Activated CD4-positive, alpha-beta T cell treated with anti-CD3 and anti-CD28 coated beads, Interleukin-2, amount 10 ng/mL, durations not matched to agents 7 days and 5 days (primary cell): ENCODE measurements at regions not wholly inside any gene's neighbourhood (a gene's known extent, or its start where the extent isn't known, plus 50 kb on each side); places are given as distances from the start of the nearest gene placed in this dataset.

Source experiments
- CTCF ChIA-PET: fragments of 350-600 bp; sonication (Branson Sonifier 250); formaldehyde crosslinking; loops from one replicate; lab custom pipeline; 2021; ENCODE audit warnings: antibody characterized with exemption; lab: Charles Lee
- POLR2A ChIA-PET: fragments of 350-600 bp; sonication (Branson Sonifier 250); formaldehyde crosslinking; loops from one replicate; lab custom pipeline; 2021; ENCODE audit warnings: antibody characterized with exemption; lab: Charles Lee
- DNase-seq: peaks from one replicate; pipeline ENCODE4 v3.0.0-alpha.2; 2020
- H3K27ac Mint-ChIP-seq: one replicate; pipeline ENCODE4 v1.8.0; 2021; ENCODE audit warnings: mild to moderate bottlenecking, moderate library complexity, mixed read lengths
- H3K27me3 Mint-ChIP-seq: one replicate; pipeline ENCODE4 v1.8.0; 2021; ENCODE audit warnings: mixed read lengths
- H3K36me3 Mint-ChIP-seq: one replicate; pipeline ENCODE4 v1.8.0; 2021; ENCODE audit warnings: low read depth, mixed read lengths
- H3K4me1 Mint-ChIP-seq: one replicate; pipeline ENCODE4 v1.8.0; 2021; ENCODE audit warnings: mixed read lengths
- H3K4me3 Mint-ChIP-seq: one replicate; pipeline ENCODE4 v1.8.0; 2021; ENCODE audit warnings: mild to moderate bottlenecking, moderate library complexity, mixed read lengths
- H3K9me3 Mint-ChIP-seq: one replicate; pipeline ENCODE4 v1.8.0; 2021; ENCODE audit warnings: mixed read lengths

DNA sequence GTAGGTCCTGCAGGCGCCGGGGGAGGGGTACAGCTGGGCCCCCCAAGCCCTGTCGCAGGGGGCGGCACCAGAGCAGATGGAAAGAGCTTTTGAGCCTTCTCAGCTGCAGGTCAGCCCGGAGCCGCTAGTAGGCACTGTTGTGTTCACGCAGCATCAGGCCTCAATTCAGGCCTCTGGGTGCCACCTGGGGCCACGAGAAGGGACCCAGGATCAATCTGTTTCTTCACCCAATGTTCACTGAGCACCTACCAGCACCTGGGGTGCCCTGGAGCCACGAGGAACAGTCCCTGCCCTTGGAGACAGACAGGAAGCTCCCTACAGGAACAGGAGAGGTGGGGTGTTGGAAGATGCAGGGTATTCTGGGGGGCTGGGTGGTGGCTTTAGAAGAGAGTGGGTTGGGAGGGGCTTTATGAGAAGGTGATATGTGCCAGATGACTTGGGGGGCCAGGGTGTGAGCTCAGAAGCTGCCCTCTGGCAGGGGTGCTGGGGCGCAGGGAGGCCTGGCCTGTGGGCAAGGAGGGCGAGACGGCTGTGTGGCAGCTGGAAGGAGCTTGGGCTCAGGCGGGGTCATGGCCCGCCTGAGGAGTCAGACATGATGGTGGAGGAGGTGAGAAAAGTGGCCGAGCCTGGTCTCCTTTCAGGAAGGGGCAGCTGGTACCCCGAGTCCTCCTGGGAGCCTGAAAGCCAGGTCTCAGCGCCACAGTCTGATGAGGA, 121.9 kb upstream of the GSE1 start:
- peaks cover 8% of the 10 kb centered on the region for H3K4me1 Mint-ChIP-seq
- H3K36me3 Mint-ChIP-seq = no peaks in the 10 kb centered on the region
- peak overlapping the region; percentile 31 for H3K27ac Mint-ChIP-seq
- peak; percentile 26 for DNase-seq
- ChIA-PET CTCF (interaction anchor here (0.6 to 1.3 kb wide), 6 partner anchors 17 to 757 kb away, joined by 3 to 4 read pairs (median 3); no protein-coding TSS in a partner anchor), POLR2A (no interaction called here)
- no peaks in the 10 kb centered on the region for H3K9me3 Mint-ChIP-seq
- H3K27me3 Mint-ChIP-seq = peaks cover 3% of the 10 kb centered on the region
- no peak overlapping the region for H3K4me3 Mint-ChIP-seq

GRCh38 chr16:85491798-85492294, 121.3 kb upstream of the GSE1 start:
- ChIA-PET POLR2A (no interaction called here), CTCF (interaction anchor here (0.9 to 1.3 kb wide), 2 partner anchors 16 to 37 kb away, joined by 3 to 4 read pairs; no protein-coding TSS in a partner anchor)
- Mint-ChIP-seq H3K9me3 (no peaks in the 10 kb centered on the region), H3K36me3 (no peaks in the 10 kb centered on the region), H3K27ac (no peak overlapping the region), H3K4me1 (peaks cover 8% of the 10 kb centered on the region), H3K27me3 (peaks cover 3% of the 10 kb centered on the region), H3K4me3 (no peak overlapping the region)
- no peak for DNase-seq

- Mint-ChIP-seq H3K9me3 (no peaks in the 10 kb centered on the region), H3K4me1 (peaks cover 8% of the 10 kb centered on the region), H3K27me3 (peaks cover 3% of the 10 kb centered on the region), H3K4me3 (no peak overlapping the region), H3K27ac (no peak overlapping the region), H3K36me3 (no peaks in the 10 kb centered on the region)
- DNase-seq = no peak
- POLR2A ChIA-PET = no interaction called here
- CTCF ChIA-PET = no interaction called here
These were observed 120.7 kb upstream of the GSE1 start for GRCh38 chr16:85492295-85492864.

GRCh38 chr16:85494315-85494714, 118.8 kb upstream of the GSE1 start:
- ChIA-PET CTCF (interaction anchor here (1.0 to 1.9 kb wide), 2 partner anchors 21 to 115 kb away, joined by 3 to 4 read pairs; no protein-coding TSS in a partner anchor), POLR2A (no interaction called here)
- no peaks in the 10 kb centered on the region for H3K9me3 Mint-ChIP-seq
- no peaks in the 10 kb centered on the region for H3K36me3 Mint-ChIP-seq
- peaks cover 8% of the 10 kb centered on the region for H3K4me1 Mint-ChIP-seq
- no peak overlapping the region for H3K4me3 Mint-ChIP-seq
- DNase-seq = no peak
- peaks cover 3% of the 10 kb centered on the region for H3K27me3 Mint-ChIP-seq
- H3K27ac Mint-ChIP-seq = no peak overlapping the region

DNA sequence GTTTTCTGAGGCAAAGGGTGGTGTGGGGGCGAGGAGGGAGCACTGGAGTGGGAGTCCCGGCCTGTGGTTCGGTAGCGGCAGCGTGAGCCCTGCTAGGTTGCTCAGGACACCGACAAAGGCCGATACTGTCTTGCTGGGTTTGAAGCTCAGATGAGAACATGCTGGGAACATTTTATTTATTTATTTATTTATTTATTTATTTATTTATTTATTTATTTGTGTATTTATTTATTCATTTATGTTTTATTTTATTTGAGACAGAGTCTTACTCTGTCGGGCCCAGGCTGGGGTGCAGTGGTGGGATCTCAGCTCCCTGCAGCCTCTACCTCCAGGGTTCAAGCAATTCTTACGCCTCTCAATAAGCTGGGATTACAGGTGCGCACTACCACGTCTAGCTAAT, 117.9 kb upstream of the GSE1 start:
- Mint-ChIP-seq H3K9me3 (no peaks in the 10 kb centered on the region), H3K4me3 (no peak overlapping the region), H3K27me3 (peaks cover 3% of the 10 kb centered on the region), H3K4me1 (peaks cover 8% of the 10 kb centered on the region), H3K36me3 (no peaks in the 10 kb centered on the region), H3K27ac (no peak overlapping the region)
- ChIA-PET CTCF (interaction anchor here (1.9 kb wide), 1 partner anchor 114 kb away, joined by 4 read pairs; no protein-coding TSS in a partner anchor), POLR2A (no interaction called here)
- no peak for DNase-seq

- ChIA-PET CTCF (interaction anchor here (1.1 to 1.9 kb wide), 2 partner anchors 32 to 114 kb away, joined by 3 to 4 read pairs; no protein-coding TSS in a partner anchor), POLR2A (no interaction called here)
- Mint-ChIP-seq H3K27ac (no peak overlapping the region), H3K27me3 (peaks cover 3% of the 10 kb centered on the region), H3K9me3 (no peaks in the 10 kb centered on the region), H3K36me3 (no peaks in the 10 kb centered on the region), H3K4me3 (no peak overlapping the region), H3K4me1 (peaks cover 8% of the 10 kb centered on the region)
- DNase-seq = no peak
These were observed 117.1 kb upstream of the GSE1 start for GRCh38 chr16:85495823-85496538.

DNA sequence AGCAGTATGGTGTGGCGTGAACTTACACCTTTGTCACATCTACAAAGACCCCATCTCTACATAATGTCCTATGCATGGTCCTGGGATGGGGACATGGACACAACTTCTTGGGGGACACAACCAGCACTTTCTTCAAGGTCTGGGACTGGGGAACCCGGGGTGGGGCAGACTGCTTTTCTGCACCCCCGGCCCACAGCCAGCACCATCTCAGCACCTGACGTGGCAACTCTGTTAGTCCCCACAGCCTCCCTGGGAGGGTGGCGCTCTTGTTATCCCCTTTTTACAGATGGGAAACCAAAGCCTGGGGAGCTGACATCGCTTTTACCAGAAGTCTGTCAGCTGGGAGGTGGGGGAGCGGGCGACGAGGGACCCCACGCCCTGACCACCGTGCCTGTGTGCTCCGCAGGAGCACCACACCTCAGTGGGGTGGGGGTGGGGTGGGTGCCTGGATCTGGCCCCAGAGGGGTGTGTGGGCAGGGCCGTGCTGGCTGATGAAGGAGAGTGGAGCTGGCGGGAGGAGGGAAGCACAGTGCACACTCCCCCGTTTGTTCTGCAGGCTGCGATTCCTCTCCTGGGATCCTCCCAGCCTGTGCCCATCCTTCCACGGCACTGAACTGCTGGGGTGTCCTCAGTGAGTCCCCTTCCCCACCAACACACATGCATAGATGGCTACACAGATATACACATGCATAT, 115.4 kb upstream of the GSE1 start:
- Mint-ChIP-seq H3K36me3 (no peaks in the 10 kb centered on the region), H3K27me3 (peaks cover under 1% of the 10 kb centered on the region), H3K4me1 (peaks cover 1% of the 10 kb centered on the region), H3K27ac (no peak overlapping the region), H3K4me3 (no peak overlapping the region), H3K9me3 (no peaks in the 10 kb centered on the region)
- POLR2A ChIA-PET = no interaction called here
- no peak for DNase-seq
- CTCF ChIA-PET = no interaction called here

DNA sequence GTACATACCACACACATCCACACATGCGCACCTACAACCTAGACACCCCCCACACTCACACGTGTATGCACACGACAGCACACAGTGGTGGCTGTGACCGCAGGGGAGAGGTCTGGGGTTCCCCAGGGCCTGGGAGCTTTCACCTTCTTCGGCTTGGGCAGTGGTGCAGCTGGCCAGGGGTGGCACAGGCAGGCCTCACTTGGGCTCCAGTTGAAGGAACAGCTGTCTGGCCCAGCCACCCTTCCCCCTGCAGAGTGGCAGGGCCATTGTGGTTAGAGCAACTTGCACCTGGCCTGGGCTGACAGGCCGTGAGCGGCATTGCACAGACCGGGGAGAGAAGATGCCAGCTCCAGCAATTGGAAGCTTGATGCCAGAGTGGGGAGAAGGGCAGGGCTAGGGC, 114.5 kb upstream of the GSE1 start:
- DNase-seq = no peak
- CTCF ChIA-PET = no interaction called here
- no peak overlapping the region for H3K4me3 Mint-ChIP-seq
- no peak overlapping the region for H3K27ac Mint-ChIP-seq
- POLR2A ChIA-PET = no interaction called here
- H3K4me1 Mint-ChIP-seq = no peaks in the 10 kb centered on the region
- no peaks in the 10 kb centered on the region for H3K9me3 Mint-ChIP-seq
- H3K36me3 Mint-ChIP-seq = no peaks in the 10 kb centered on the region
- no peaks in the 10 kb centered on the region for H3K27me3 Mint-ChIP-seq

- POLR2A ChIA-PET = no interaction called here
- Mint-ChIP-seq H3K36me3 (no peaks in the 10 kb centered on the region), H3K27ac (no peak overlapping the region), H3K4me1 (no peaks in the 10 kb centered on the region), H3K9me3 (no peaks in the 10 kb centered on the region), H3K27me3 (no peaks in the 10 kb centered on the region), H3K4me3 (no peak overlapping the region)
- CTCF ChIA-PET = no interaction called here
- no peak for DNase-seq
These were observed 112.9 kb upstream of the GSE1 start for GRCh38 chr16:85500220-85500619.

- Mint-ChIP-seq H3K27me3 (no peaks in the 10 kb centered on the region), H3K4me3 (no peak overlapping the region), H3K4me1 (no peaks in the 10 kb centered on the region), H3K36me3 (no peaks in the 10 kb centered on the region), H3K27ac (no peak overlapping the region), H3K9me3 (no peaks in the 10 kb centered on the region)
- CTCF ChIA-PET = interaction anchor here (0.7 to 1.0 kb wide), 2 partner anchors 40 to 109 kb away, joined by 4 to 5 read pairs; no protein-coding TSS in a partner anchor
- POLR2A ChIA-PET = no interaction called here
- DNase-seq = no peak
These were observed 111.2 kb upstream of the GSE1 start for GRCh38 chr16:85501900-85502299.

- no peaks in the 10 kb centered on the region for H3K4me1 Mint-ChIP-seq
- no peak overlapping the region for H3K4me3 Mint-ChIP-seq
- no peak for DNase-seq
- CTCF ChIA-PET = interaction anchor here (1.0 kb wide), 1 partner anchor 108 kb away, joined by 5 read pairs; no protein-coding TSS in a partner anchor
- no peak overlapping the region for H3K27ac Mint-ChIP-seq
- POLR2A ChIA-PET = no interaction called here
- H3K27me3 Mint-ChIP-seq = no peaks in the 10 kb centered on the region
- no peaks in the 10 kb centered on the region for H3K9me3 Mint-ChIP-seq
- H3K36me3 Mint-ChIP-seq = no peaks in the 10 kb centered on the region
These were observed 110.8 kb upstream of the GSE1 start for GRCh38 chr16:85502357-85502756.

- H3K4me1 Mint-ChIP-seq = no peaks in the 10 kb centered on the region
- H3K27me3 Mint-ChIP-seq = no peaks in the 10 kb centered on the region
- CTCF ChIA-PET = no interaction called here
- H3K36me3 Mint-ChIP-seq = no peaks in the 10 kb centered on the region
- DNase-seq = no peak
- no peak overlapping the region for H3K4me3 Mint-ChIP-seq
- POLR2A ChIA-PET = no interaction called here
- H3K27ac Mint-ChIP-seq = no peak overlapping the region
- H3K9me3 Mint-ChIP-seq = no peaks in the 10 kb centered on the region
These were observed 109.4 kb upstream of the GSE1 start for GRCh38 chr16:85503679-85504231.
